ENCODE measurements at regions not wholly inside any gene's neighbourhood (a gene's known extent, or its start where the extent isn't known, plus 50 kb on each side); places are given as distances from the start of the nearest gene placed in this dataset.

DNA sequence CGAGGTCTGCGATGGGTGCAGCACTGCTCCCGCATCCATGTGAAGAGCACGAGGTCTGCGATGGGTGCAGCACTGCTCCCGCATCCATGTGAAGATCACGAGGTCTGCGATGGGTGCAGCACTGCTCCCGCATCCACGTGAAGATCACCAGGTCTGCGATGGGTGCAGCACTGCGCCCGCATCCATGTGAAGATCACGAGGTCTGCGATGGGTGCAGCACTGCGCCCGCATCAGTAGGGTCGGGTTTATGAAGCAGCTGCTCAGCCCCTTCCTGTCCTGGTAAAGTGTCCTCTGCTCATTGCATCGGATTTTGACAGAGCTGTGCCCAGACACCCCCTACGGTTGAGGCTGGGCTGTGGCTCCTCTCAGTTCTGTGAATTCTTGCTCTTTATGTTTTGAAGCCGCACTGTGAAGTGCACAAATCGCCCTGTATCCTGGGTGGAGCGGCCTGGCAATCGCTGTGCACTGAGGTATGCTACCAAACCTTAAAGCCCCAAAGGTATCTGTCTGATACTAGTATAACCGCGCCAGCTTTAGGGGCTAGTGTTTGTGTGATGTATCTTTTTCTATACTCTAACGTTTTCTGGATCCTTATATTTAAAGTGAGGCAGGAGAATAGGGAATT lies 98.7 kb downstream of the CPZ start:
- Histone ChIP-seq H2AFZ (no peak overlapping the region), H3K9me3 (ENCODE audit: low read depth) (no peaks in the 10 kb centered on the region), H3K4me2 (no peak overlapping the region), H3K9me2 (replicated peaks; ENCODE audit: insufficient read depth) (no peaks in the 10 kb centered on the region), H4K20me1 (ENCODE audit: insufficient read depth, poor library complexity, severe bottlenecking) (no peaks in the 10 kb centered on the region), H3K79me2 (no peaks in the 10 kb centered on the region), H3K4me3 (no peak overlapping the region), H3K27me3 (peaks cover 51% of the 10 kb centered on the region), H3K4me1 (ENCODE audit: insufficient read depth) (no peaks in the 10 kb centered on the region), H3K27ac (no peak overlapping the region), H3K36me3 (replicated peaks; ENCODE audit: insufficient read depth, low read depth) (no peaks in the 10 kb centered on the region)
- WGBS (ENCODE audit: low lambda C conversion rate, missing lambda C conversion rate), result 88% methylated on average over 21 of the region's 27 CpGs
- no peak for DNase-seq (ENCODE audit: low spot score)
- TF ChIP-seq EZH2phosphoT487 (IDR thresholded peaks at IDR 0.05; ENCODE audit: low read depth, severe bottlenecking, unreplicated experiment), result no peak
- no peak for TF ChIP-seq CTCF (IDR thresholded peaks at IDR 0.05; ENCODE audit: poor library complexity)
- no peak for TF ChIP-seq EZH2 (IDR thresholded peaks at IDR 0.05; ENCODE audit: borderline replicate concordance)

GRCh38 chr4:8690216-8691150 lies 97.9 kb downstream of the CPZ start:
- no peaks in the 10 kb centered on the region for H4K20me1 ChIP-seq (ENCODE audit: insufficient read depth, poor library complexity, severe bottlenecking)
- H3K27me3 ChIP-seq, result peaks cover 54% of the 10 kb centered on the region
- H3K27ac ChIP-seq, result no peak overlapping the region
- no peaks in the 10 kb centered on the region for H3K9me2 ChIP-seq (replicated peaks; ENCODE audit: insufficient read depth)
- no peaks in the 10 kb centered on the region for H3K79me2 ChIP-seq
- H3K4me1 ChIP-seq (ENCODE audit: insufficient read depth), result no peaks in the 10 kb centered on the region
- no peaks in the 10 kb centered on the region for H3K9me3 ChIP-seq (ENCODE audit: low read depth)
- no peak overlapping the region for H2AFZ ChIP-seq
- no peak overlapping the region for H3K4me2 ChIP-seq
- 78% methylated on average over 23 of the region's 23 CpGs for WGBS (ENCODE audit: low lambda C conversion rate, missing lambda C conversion rate)
- TF ChIP-seq EZH2 (IDR thresholded peaks at IDR 0.05; ENCODE audit: borderline replicate concordance) (no peak), CTCF (IDR thresholded peaks at IDR 0.05; ENCODE audit: poor library complexity) (no peak), EZH2phosphoT487 (IDR thresholded peaks at IDR 0.05; ENCODE audit: low read depth, severe bottlenecking, unreplicated experiment) (no peak)
- no peak for DNase-seq (ENCODE audit: low spot score)
- no peak overlapping the region for H3K4me3 ChIP-seq
- H3K36me3 ChIP-seq (replicated peaks; ENCODE audit: insufficient read depth, low read depth), result no peaks in the 10 kb centered on the region

DNA sequence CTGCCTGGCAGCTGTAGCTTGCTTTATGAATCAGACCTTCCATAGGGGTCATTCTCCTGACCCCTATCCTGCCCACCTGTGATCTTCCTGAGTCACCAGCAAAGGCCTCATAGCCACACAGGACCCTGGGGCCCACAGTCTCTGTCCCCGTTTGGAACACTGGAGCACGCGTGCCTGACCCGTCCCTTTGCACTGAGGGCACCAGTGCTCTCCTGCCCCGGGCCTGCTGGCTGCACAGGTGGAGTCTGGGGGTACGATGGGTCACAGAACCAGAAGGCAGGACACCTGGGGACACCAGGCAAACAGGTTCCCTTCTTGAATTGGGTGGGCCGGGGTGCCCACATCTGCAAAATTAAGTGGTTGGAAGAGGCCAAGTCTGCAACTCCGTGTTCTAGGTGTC lies 97.2 kb downstream of the CPZ start:
- DNase-seq (ENCODE audit: low spot score), result no peak
- Histone ChIP-seq H3K4me1 (ENCODE audit: insufficient read depth) (no peaks in the 10 kb centered on the region), H3K9me2 (replicated peaks; ENCODE audit: insufficient read depth) (no peaks in the 10 kb centered on the region), H3K27me3 (peaks cover 57% of the 10 kb centered on the region), H3K4me2 (no peak overlapping the region), H3K79me2 (no peaks in the 10 kb centered on the region), H2AFZ (no peak overlapping the region), H3K27ac (no peak overlapping the region), H4K20me1 (ENCODE audit: insufficient read depth, poor library complexity, severe bottlenecking) (no peaks in the 10 kb centered on the region), H3K4me3 (no peak overlapping the region), H3K36me3 (replicated peaks; ENCODE audit: insufficient read depth, low read depth) (no peaks in the 10 kb centered on the region), H3K9me3 (ENCODE audit: low read depth) (no peaks in the 10 kb centered on the region)
- TF ChIP-seq CTCF (IDR thresholded peaks at IDR 0.05; ENCODE audit: poor library complexity), result no peak
- TF ChIP-seq EZH2phosphoT487 (IDR thresholded peaks at IDR 0.05; ENCODE audit: low read depth, severe bottlenecking, unreplicated experiment), result no peak
- no peak for TF ChIP-seq EZH2 (IDR thresholded peaks at IDR 0.05; ENCODE audit: borderline replicate concordance)
- 85% methylated on average over 8 of the region's 8 CpGs for WGBS (ENCODE audit: low lambda C conversion rate, missing lambda C conversion rate)
